NCI-H1105 treated with DMSO at 0.1 percent for 48 hours (cell line): ENCODE measurements at regions not wholly inside any gene's neighbourhood (a gene's known extent, or its start where the extent isn't known, plus 50 kb on each side); places are given as distances from the start of the nearest gene placed in this dataset.

Experiments
- DNase-seq: peaks from one replicate; lab custom pipeline; 2025; lab: John Stamatoyannopoulos, UW

DNA sequence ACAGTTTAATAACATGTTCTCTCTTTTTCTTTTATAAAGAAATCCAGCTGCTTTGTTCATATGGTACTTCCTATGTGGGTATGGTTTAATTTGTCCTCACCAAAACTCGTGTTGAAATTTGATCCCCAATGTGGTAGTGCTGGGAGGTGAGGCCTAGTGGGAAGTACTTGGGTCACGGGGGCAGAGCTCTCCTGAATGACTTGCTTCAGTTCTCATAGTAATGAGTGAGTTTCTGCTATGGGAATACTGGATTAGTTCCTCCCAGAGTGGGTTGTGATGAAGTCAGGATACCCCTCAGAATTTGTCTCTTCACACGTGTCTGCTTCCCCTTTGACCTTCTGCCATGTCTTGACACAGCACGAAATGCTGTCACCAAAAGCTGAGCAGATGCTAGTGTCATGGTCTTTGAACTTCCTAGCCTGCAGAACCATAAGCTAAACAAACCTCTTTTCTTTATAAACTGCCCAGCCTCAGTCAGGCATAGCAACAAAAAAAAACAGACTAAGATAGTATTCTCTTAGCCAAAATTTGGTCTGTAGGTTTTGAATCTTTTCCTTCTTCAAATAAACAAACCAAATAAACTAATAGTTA, 87.8 kb upstream of the HS3ST5 start:
- DNase-seq, result no peak

DNA sequence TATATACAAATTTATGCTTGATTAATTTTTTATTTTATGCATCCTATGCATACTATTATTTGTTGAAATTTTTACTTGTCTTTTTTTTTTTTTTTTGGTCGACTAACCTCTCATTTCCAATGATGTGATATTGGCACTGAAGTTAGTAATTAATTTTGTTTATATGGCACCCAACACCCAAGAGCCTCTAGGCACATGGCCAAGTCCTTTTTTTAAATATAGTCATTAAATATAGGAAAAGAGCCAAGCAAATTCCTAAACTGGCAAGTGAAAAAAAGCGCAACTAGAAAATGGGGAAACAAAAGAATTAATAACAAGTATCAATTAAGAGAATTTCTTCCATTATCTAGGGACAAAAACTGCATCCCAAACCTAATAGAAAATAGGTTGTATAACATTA, 85.5 kb upstream of the HS3ST5 start:
- peak; percentile 87 for DNase-seq

DNA sequence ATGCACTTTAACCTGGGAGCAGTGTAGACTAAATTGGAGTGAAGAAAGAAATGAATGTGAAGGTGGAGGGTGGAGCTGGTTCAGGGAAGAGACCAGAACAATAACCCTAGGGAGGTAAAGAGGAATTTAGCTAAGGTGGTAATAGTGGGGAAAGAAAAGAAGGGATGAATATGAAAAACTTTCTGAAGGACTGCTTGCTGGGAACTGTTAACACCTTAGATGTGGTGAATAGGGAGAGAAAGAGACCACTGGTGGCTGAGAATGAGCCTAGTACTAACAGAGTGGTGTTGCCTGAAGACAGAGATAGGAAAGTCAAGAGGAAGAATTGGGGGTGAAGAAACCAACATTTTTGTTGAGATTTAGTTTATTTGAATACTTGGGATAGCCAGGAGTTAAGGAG, 78.4 kb upstream of the HS3ST5 start:
- DNase-seq, result no peak

DNA sequence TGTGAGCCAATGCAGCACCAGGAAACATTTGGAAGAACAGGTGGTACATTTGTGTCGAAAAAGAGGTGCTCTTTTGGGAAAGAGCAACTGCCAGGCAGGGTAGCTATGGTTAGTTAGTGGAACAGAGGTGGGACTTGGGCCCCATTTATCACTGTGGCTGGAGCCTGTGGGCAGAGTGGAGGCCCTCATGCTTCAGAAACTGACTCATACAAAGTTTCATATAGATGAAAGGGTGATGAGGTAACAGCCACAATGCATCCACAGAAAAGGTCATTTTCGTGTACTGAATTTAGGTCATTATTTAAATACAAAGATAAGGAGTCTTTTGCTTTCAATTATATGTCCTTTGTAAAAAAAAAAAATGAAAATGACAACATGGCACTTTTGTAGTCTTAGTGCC, 76.4 kb upstream of the HS3ST5 start:
- DNase-seq, result peak; percentile 87

DNA sequence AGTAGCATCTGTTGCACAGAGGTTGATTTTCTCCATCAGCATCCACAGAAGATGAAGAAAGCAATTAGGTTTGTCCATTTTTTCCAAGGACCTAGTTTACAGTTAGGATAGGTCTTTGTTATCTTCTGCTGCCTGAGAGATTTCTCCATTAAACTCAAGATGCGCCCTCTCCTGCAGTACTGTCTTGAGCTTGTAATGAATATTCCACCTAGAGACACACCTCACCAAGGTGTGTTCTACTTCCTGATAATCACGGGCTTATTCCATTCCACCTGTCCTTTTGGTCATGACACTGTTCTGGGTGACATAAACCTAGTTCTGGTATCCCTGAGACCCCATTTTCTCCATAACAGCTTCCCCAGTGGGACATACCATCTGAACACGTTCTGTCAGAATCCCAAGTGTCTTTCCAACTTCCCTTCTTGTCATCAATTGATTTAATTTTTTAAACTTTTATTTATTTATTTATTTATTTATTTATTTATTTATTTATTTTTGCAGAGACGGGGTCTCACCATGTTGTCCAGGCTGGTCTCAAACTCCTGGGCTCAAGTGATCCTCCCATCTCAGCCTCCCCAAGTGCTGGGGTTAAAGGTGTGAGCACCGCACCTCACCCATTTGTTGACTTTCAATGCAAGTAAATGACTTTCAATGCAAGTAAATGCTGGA, 75.6 kb upstream of the HS3ST5 start:
- no peak for DNase-seq

DNA sequence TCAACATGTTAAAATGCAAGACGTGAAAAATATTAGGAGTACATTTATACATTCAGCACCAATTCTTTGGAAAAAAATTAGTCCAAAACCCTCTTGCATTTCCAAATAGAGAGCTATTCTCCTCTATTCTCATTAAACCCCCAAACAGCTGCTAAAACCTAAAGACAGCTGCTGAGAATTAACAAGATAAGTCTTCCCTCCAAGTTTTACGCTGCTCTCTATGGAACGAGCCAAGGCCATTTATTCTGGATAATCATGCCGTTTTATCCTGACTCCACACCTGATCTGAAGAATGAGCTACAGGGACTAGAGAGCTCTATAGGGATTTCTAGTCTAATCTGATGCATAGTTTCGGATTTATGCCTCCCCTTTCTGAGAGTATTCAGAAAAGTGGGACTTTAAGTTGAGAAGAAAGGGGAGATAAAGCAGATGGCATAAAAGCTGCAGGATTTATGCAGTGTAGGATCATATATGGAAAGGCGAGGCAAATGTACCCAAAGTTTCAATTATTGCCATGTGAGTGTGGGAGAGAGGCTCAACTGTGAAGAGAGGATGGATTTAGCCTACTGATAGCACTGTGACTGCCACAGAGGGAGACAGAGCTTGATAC, 64.7 kb upstream of the HS3ST5 start:
- no peak for DNase-seq

DNA sequence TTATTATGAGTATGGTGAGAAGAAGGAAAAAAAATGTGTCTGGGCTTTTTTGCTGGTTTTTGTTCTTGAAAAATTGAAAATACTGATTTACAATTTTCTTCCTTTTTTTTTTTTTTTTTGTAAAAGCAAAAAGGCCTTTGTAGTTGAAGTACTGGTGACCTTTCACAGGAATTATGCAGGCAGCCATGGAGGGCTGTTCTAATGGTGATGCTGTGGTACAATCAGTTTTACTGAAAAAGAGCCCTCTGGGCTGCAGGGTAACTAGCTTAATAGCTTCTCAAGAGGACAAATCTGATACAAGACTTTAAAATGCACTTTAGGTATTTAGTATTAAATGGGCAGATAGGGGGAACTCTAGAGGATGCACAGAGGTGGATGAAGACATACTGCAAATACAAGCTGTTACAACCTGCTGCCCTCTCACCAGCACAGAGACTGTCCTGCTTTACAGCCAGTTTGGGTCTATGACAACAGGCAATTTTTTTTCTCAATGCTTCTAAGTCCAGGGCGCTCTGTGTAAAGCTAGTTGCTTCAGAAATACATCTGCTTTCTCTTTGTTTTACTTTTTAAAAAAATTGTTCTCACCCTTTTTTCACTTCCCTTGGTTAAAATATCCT, 61.6 kb upstream of the HS3ST5 start:
- no peak for DNase-seq

DNA sequence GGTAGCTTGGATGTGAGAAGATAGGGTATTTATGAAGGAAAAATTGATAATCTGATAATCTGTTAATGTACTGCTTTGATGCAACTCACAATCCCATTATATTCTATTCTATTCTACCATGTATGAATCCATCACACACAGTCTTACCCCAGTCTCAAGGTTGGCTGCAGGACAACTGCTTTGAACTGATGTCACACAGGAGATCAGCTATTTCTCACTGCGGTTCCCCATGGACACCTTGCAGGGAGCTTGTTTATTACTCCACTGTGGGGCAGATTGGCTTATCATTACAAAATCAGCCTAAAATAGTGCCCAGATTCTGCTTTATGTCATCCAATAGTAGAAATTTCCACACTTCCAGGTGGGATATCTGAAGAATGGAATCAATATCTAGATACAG, 61.0 kb upstream of the HS3ST5 start:
- DNase-seq, result no peak

DNA sequence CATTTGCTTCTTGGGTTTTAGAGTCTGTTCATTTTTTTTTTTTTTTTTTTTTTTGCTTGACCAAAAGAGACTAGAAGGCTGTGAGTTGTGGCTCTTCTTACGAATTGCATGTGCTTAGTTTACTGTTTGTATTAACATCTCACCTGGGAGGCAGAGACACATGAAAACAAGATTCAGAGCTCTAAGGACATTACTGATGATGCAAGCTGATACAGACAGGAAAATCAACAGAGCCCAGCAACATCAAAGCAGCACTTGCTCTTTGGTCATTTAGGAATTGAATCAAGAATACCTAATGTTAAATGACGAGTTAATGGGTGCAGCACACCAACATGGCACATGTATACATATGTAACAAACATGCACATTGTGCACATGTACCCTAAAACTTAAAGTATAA, 55.7 kb upstream of the HS3ST5 start:
- DNase-seq, result no peak
